Glomerular visceral epithelial cell (primary cell): ENCODE measurements at regions not wholly inside any gene's neighbourhood (a gene's known extent, or its start where the extent isn't known, plus 50 kb on each side); places are given as distances from the start of the nearest gene placed in this dataset.

Experiments
- DNase-seq: peaks from one replicate; pipeline ENCODE4 v3.0.0-alpha.2; 2016; ENCODE audit errors: extremely low spot score

- DNase-seq = no peak
These were observed 269.3 kb upstream of the SETBP1 start for GRCh38 chr18:44411262-44411905.

GRCh38 chr18:44411976-44412375 lies 268.7 kb upstream of the SETBP1 start:
- no peak for DNase-seq

DNA sequence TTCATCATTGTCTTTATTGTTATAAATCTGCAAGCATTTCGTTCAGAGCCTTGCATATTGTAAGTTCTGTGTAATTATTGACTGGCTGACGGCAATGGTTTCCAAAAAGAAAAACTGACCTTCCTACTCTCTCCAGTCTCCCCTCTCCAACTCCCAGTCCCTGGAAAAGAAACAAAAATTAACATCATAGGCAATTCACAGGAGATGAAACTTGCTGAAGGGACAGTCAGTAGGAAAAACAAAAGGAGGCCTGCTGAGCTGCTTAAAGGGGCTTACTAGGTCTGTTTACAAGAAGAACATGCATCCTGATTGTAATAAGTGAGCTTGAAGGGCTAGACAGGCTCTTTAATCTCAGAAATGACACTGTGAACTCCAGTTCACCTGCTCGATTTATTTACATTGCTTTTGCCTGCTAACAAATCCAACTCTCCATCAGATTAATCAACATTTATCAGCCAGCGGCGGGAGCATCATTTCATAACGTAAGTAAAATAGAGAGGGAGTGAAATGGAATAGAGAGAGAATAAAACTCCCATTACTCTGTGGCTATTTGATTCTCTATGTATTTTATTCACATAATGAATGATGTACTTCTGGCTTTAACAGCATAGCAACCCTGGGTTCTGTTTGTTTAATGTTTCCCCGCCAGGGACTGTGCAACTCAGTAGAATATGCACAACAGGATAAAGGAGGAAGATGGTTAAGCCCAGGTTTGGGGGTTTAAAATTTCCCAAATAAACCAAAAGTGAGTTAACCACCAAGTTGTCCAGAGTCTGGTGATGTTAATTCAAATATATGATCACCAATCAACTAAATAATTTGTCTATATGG lies 256.7 kb upstream of the SETBP1 start:
- DNase-seq = no peak

- no peak for DNase-seq
These were observed 256.0 kb upstream of the SETBP1 start for GRCh38 chr18:44424645-44425035.

DNA sequence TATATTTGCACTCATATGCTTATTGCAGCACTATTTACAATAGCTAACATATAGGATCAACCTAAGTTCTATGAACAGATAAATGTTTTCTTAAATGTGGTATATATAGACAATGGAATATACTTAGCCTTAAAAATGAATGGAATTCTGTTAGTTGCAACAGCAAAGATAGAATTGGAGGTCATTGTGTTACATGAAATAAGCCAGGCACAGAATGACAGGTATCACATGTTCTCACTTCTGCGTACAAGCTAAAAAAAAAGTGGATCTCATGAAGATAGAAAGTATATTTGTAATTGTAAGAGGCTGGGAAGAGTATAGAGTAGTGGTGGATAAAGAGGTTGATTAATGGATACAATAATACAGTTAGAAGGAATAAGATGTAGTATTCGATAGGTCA lies 255.5 kb upstream of the SETBP1 start:
- DNase-seq = no peak

DNA sequence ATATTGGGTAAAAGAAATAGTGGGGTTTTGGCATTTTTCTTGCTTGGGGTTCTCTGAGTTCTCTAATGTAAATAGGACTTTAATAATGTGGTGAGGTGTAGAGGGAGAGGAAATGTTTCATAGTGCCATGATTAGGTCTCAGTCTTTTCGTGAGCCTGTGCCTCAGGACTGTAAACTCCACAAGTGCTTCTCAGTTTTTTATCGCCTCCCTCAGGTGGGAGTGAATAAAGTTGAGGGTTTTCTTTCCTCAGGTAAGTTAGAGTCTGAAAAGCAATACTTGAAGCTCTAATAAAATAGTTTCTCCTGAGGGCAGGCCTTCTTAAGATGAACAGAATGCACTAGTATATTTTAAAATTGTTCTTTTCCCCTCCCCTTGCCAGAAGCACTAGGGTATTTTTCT lies 243.1 kb upstream of the SETBP1 start:
- DNase-seq = no peak

GRCh38 chr18:44450226-44450625 lies 230.5 kb upstream of the SETBP1 start:
- no peak for DNase-seq

GRCh38 chr18:44452346-44452745 lies 228.3 kb upstream of the SETBP1 start:
- DNase-seq = no peak

DNA sequence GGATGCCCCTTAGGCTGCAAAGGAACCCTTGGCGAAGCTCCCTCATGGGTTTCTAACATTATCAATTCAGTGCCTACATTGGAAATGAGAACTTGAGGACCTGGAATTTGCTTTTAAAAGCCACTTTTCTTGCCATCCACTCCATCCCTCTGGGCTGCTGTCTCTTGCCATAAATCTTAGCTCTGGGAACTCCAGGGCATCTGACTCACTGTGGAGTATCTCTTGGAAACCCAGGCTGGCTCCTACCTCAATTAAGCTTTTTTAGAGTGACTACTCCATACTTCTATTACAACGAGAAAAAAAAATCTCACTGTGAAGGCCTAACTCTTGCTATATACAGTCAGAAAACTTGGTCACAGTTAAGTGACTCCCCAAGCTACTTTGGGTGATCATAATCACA lies 227.2 kb upstream of the SETBP1 start:
- no peak for DNase-seq

GRCh38 chr18:44458777-44459176 lies 221.9 kb upstream of the SETBP1 start:
- peak; percentile 22 for DNase-seq

- no peak for DNase-seq
These were observed 216.1 kb upstream of the SETBP1 start for GRCh38 chr18:44464398-44465180.

GRCh38 chr18:44465381-44465841 lies 215.3 kb upstream of the SETBP1 start:
- no peak for DNase-seq

DNA sequence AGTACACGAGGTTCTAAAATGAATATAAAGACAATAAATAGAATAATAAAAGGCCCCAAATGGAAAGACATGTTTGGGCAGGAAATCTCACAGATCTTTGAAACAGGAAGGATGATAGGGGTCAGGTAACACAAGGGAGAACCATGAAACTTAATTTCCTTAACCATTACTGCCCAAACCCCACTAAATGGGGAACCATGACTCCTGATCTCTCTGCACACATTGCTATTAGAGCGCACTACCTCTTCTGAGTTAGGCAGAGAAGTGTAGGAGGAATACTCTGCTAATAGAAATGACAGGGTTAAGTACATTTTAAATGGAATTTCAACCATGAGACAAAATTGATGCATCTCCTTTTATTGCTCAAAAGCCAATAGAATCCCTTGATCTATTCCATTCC lies 213.7 kb upstream of the SETBP1 start:
- no peak for DNase-seq

DNA sequence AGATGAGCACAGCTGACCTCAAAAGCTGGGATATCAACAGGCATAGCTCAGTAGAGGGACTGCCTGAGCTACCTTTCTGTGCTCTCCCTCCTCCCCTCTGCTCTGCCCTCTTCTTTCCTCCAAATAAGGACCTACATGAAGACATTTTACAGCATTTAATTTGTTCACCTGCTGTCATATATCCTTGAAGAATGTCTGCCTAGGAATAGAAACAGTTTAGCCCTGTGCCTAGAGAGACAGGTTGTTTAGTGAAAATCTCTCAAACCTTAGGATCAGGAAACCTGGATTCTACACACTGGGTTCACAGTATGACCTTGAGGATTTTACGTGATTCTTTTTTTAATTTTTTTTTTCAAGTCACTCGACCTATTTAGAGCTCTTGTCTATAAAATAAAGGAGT lies 213.0 kb upstream of the SETBP1 start:
- DNase-seq = no peak

DNA sequence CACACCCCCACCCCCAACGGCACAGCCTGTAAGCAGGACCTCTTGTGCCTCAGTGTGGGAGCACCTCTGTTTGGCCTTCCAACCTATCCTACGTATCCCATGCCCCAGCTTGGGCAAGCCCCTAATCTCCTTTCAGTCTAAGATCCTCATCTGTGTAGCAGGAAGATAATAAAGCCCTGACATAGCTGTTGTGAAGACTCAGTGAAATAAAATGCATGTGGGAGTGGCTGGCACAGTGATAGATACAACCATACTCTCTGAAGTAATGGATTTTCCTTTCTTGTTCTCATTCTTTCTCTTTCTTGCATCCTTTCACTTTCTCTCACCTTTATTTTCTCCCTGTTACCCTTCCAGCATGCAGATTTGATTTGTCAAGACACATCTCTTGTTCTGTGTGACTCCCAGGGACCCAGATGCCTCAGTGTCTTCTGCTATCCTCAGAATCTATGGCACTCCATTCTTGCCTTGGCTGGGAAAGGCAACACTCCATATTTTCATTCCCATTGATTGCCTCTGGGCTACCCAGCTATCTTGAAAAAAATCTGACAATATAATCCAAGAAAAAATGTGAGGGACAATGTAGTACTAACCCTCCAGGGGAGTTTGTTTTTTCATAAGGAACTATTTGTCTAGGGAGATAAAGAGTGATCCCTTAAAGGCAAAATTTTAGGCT lies 207.2 kb upstream of the SETBP1 start:
- DNase-seq = no peak

- DNase-seq = no peak
These were observed 206.6 kb upstream of the SETBP1 start for GRCh38 chr18:44474067-44474411.

DNA sequence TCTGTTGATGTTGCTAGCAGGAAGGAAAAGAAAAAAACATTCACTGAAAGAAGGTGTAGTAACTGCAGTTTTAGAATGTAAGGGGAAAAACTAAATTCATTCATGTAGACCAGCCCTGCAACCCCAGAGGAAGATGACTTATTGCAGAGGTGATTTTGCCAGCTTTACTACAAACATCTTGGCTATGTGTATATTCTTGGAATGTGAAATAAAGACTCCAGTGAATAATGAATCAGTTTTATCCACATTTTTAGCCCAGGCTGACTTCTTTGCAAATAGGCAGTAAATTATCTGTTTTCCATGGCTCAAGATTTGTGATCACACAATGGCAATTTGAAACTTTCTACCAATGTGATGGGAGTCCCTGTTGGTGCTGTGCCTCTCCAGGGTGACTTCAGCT lies 206.1 kb upstream of the SETBP1 start:
- no peak for DNase-seq

GRCh38 chr18:44482761-44483160 lies 197.9 kb upstream of the SETBP1 start:
- no peak for DNase-seq

DNA sequence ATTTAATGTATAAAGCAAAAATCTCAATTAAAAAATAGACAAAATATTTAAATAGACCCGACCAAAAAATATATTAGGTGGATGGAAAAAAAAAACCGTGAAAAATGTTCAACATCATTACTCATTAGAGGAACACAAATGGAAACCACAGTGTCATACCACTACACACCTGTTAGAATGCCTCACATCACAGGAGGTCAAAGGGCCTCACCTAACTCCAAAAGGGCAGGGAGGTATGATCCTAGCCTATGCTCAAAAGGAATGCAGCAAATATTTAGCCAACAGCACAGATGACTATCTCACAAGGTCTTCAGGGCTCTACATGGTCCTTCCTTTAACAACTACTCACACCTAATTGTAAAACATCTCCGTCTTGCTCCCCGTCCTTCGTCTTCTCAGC lies 185.5 kb upstream of the SETBP1 start:
- DNase-seq = no peak

GRCh38 chr18:44497311-44497710 lies 183.4 kb upstream of the SETBP1 start:
- DNase-seq = no peak

GRCh38 chr18:44497757-44498490 lies 182.8 kb upstream of the SETBP1 start:
- no peak for DNase-seq
